Esophagus squamous epithelium (tissue), 4 donors: ENCODE measurements at regions not wholly inside any gene's neighbourhood (a gene's known extent, or its start where the extent isn't known, plus 50 kb on each side); places are given as distances from the start of the nearest gene placed in this dataset.

Experiments used
- CTCF ChIP-seq, 6 experiments: fragments of 450-650 bp in 4 of 6; fragments of 200-600 bp in 2 of 6; sonication (generic) in 2 of 6; IDR thresholded peaks; one replicate each; pipeline ENCODE4 v1.5.1; 2016 to 2019; ENCODE audit warnings: antibody characterized with exemption in 6 of 6, mild to moderate bottlenecking in 4 of 6, moderate library complexity in 4 of 6
- POLR2A ChIP-seq, 4 donors: fragments of 450-650 bp; IDR thresholded peaks; one replicate each; pipeline ENCODE4 v1.6.1; 2017; ENCODE audit warnings: antibody characterized with exemption in 4 of 4, mild to moderate bottlenecking in 4 of 4, moderate library complexity in 3 of 4

GRCh38 chr7:124318721-124319450, 286.0 kb upstream of the TMEM229A start:
- TF ChIP-seq CTCF (IDR thresholded peaks at IDR 0.05) (no peak), POLR2A (IDR thresholded peaks at IDR 0.05) (no peak)
